NCI-H524 treated with DMSO at 0.1 percent for 48 hours (cell line): ENCODE measurements at regions not wholly inside any gene's neighbourhood (a gene's known extent, or its start where the extent isn't known, plus 50 kb on each side); places are given as distances from the start of the nearest gene placed in this dataset.

Experiments
- DNase-seq: peaks from one replicate; lab custom pipeline; 2025; lab: John Stamatoyannopoulos, UW

- DNase-seq, result no peak
These were observed 159.2 kb upstream of the LINGO1 start for GRCh38 chr15:77791941-77792340.

- DNase-seq, result no peak
These were observed 157.8 kb upstream of the LINGO1 start for GRCh38 chr15:77790481-77790880.

- DNase-seq, result no peak
These were observed 154.2 kb upstream of the LINGO1 start for GRCh38 chr15:77786956-77787355.

- no peak for DNase-seq
These were observed 153.6 kb upstream of the LINGO1 start for GRCh38 chr15:77786181-77786890.

GRCh38 chr15:77784361-77785292 lies 151.9 kb upstream of the LINGO1 start:
- DNase-seq, result no peak

GRCh38 chr15:77783636-77784035 lies 150.9 kb upstream of the LINGO1 start:
- DNase-seq, result no peak

- DNase-seq, result no peak
These were observed 150.0 kb upstream of the LINGO1 start for GRCh38 chr15:77782691-77783090.

GRCh38 chr15:77781946-77782240 lies 149.2 kb upstream of the LINGO1 start:
- no peak for DNase-seq

GRCh38 chr15:77781151-77781945 lies 148.6 kb upstream of the LINGO1 start:
- no peak for DNase-seq

GRCh38 chr15:77778802-77779201 lies 146.1 kb upstream of the LINGO1 start:
- no peak for DNase-seq

- no peak for DNase-seq
These were observed 143.1 kb upstream of the LINGO1 start for GRCh38 chr15:77775837-77776236.

GRCh38 chr15:77775373-77775772 lies 142.7 kb upstream of the LINGO1 start:
- no peak for DNase-seq

GRCh38 chr15:77774350-77774749 lies 141.6 kb upstream of the LINGO1 start:
- no peak for DNase-seq

GRCh38 chr15:77773903-77774302 lies 141.2 kb upstream of the LINGO1 start:
- DNase-seq, result no peak

GRCh38 chr15:77772641-77773402 lies 140.1 kb upstream of the LINGO1 start:
- no peak for DNase-seq

GRCh38 chr15:77771616-77772015 lies 138.9 kb upstream of the LINGO1 start:
- DNase-seq, result no peak

GRCh38 chr15:77769700-77770099 lies 137.0 kb upstream of the LINGO1 start:
- no peak for DNase-seq

- DNase-seq, result no peak
These were observed 135.9 kb upstream of the LINGO1 start for GRCh38 chr15:77768521-77769078.

GRCh38 chr15:77768107-77768506 lies 135.4 kb upstream of the LINGO1 start:
- no peak for DNase-seq

- no peak for DNase-seq
These were observed 131.4 kb upstream of the LINGO1 start for GRCh38 chr15:77764095-77764494.

- no peak for DNase-seq
These were observed 130.1 kb upstream of the LINGO1 start for GRCh38 chr15:77762747-77763355.
